ENCODE measurements at regions not wholly inside any gene's neighbourhood (a gene's known extent, or its start where the extent isn't known, plus 50 kb on each side); places are given as distances from the start of the nearest gene placed in this dataset.

- WGBS = 95% methylated on average over 3 of the region's 3 CpGs
- intact Hi-C loops (cut with DNase I) = no loop called here
Observed at GRCh38 chr18:75517286-75517685, 89.8 kb upstream of the SMIM21 start.

GRCh38 chr18:75507636-75508035 lies 80.1 kb upstream of the SMIM21 start:
- no peak overlapping the region for H3K4me3 ChIP-seq (ENCODE audit: low read length)
- WGBS = 82% methylated on average over 5 of the region's 5 CpGs
- intact Hi-C loops (cut with DNase I) = no loop called here

More at GRCh38 chr18:75517286-75517685, 89.8 kb upstream of the SMIM21 start:
- ATAC-seq (no peak), DNase-seq (no peak)
- no peaks in the 10 kb centered on the region for H3K9me3 ChIP-seq (ENCODE audit: control insufficient read depth, low read length)
- H3K4me3 ChIP-seq (ENCODE audit: low read length) = no peak overlapping the region
- H3K27ac ChIP-seq (ENCODE audit: low read length) = no peak overlapping the region
- no peaks in the 10 kb centered on the region for H3K4me1 ChIP-seq (ENCODE audit: control insufficient read depth, insufficient read depth, low read length)
- no peaks in the 10 kb centered on the region for H3K27me3 ChIP-seq (ENCODE audit: control insufficient read depth, insufficient read depth)

GRCh38 chr18:75506913-75507312 lies 79.4 kb upstream of the SMIM21 start:
- Histone ChIP-seq H3K27ac (ENCODE audit: low read length) (no peak overlapping the region), H3K4me1 (ENCODE audit: control insufficient read depth, insufficient read depth, low read length) (no peaks in the 10 kb centered on the region), H3K4me3 (ENCODE audit: low read length) (no peak overlapping the region), H3K9me3 (ENCODE audit: control insufficient read depth, low read length) (no peaks in the 10 kb centered on the region), H3K27me3 (ENCODE audit: control insufficient read depth, insufficient read depth) (no peaks in the 10 kb centered on the region)
- WGBS = 89% methylated on average over 7 of the region's 7 CpGs
- DNase-seq = no peak
- intact Hi-C loops (cut with DNase I) = no loop called here
- ATAC-seq = no peak

More at GRCh38 chr18:75507636-75508035, 80.1 kb upstream of the SMIM21 start:
- no peaks in the 10 kb centered on the region for H3K9me3 ChIP-seq (ENCODE audit: control insufficient read depth, low read length)
- H3K4me1 ChIP-seq (ENCODE audit: control insufficient read depth, insufficient read depth, low read length) = no peaks in the 10 kb centered on the region
- H3K27me3 ChIP-seq (ENCODE audit: control insufficient read depth, insufficient read depth) = no peaks in the 10 kb centered on the region
- ATAC-seq = no peak
- no peak for DNase-seq
- H3K27ac ChIP-seq (ENCODE audit: low read length) = no peak overlapping the region

GRCh38 chr18:75504469-75504868 lies 77.0 kb upstream of the SMIM21 start:
- intact Hi-C loops (cut with DNase I) = no loop called here
- H3K27ac ChIP-seq (ENCODE audit: low read length) = no peak overlapping the region
- DNase-seq (no peak), ATAC-seq (no peak)
- H3K4me3 ChIP-seq (ENCODE audit: low read length) = no peak overlapping the region
- no peaks in the 10 kb centered on the region for H3K27me3 ChIP-seq (ENCODE audit: control insufficient read depth, insufficient read depth)
- no peaks in the 10 kb centered on the region for H3K9me3 ChIP-seq (ENCODE audit: control insufficient read depth, low read length)
- no peaks in the 10 kb centered on the region for H3K4me1 ChIP-seq (ENCODE audit: control insufficient read depth, insufficient read depth, low read length)
- 70% methylated on average over 7 of the region's 7 CpGs for WGBS

- Histone ChIP-seq H3K27me3 (ENCODE audit: control insufficient read depth, insufficient read depth) (no peaks in the 10 kb centered on the region), H3K4me1 (ENCODE audit: control insufficient read depth, insufficient read depth, low read length) (no peaks in the 10 kb centered on the region), H3K27ac (ENCODE audit: low read length) (no peak overlapping the region), H3K9me3 (ENCODE audit: control insufficient read depth, low read length) (no peaks in the 10 kb centered on the region), H3K4me3 (ENCODE audit: low read length) (no peak overlapping the region)
- ATAC-seq = no peak
- WGBS = 80% methylated on average over 2 of the region's 2 CpGs
- intact Hi-C loops (cut with DNase I) = no loop called here
- no peak for DNase-seq
Observed at GRCh38 chr18:75503615-75504014, 76.1 kb upstream of the SMIM21 start.

GRCh38 chr18:75502286-75502685 lies 74.8 kb upstream of the SMIM21 start:
- ATAC-seq (no peak), DNase-seq (no peak)
- Histone ChIP-seq H3K4me1 (ENCODE audit: control insufficient read depth, insufficient read depth, low read length) (no peaks in the 10 kb centered on the region), H3K4me3 (ENCODE audit: low read length) (no peak overlapping the region), H3K27ac (ENCODE audit: low read length) (no peak overlapping the region), H3K9me3 (ENCODE audit: control insufficient read depth, low read length) (no peaks in the 10 kb centered on the region), H3K27me3 (ENCODE audit: control insufficient read depth, insufficient read depth) (no peaks in the 10 kb centered on the region)
- intact Hi-C loops (cut with DNase I) = no loop called here
- 51% methylated on average over 4 of the region's 4 CpGs for WGBS

- intact Hi-C loops (cut with DNase I) = no loop called here
- ATAC-seq (no peak), DNase-seq (no peak)
- no peaks in the 10 kb centered on the region for H3K9me3 ChIP-seq (ENCODE audit: control insufficient read depth, low read length)
- H3K4me1 ChIP-seq (ENCODE audit: control insufficient read depth, insufficient read depth, low read length) = no peaks in the 10 kb centered on the region
- 87% methylated on average over 2 of the region's 2 CpGs for WGBS
- no peak overlapping the region for H3K4me3 ChIP-seq (ENCODE audit: low read length)
- no peak overlapping the region for H3K27ac ChIP-seq (ENCODE audit: low read length)
- H3K27me3 ChIP-seq (ENCODE audit: control insufficient read depth, insufficient read depth) = no peaks in the 10 kb centered on the region
Observed at GRCh38 chr18:75500545-75500944, 73.0 kb upstream of the SMIM21 start.

GRCh38 chr18:75497576-75498235 lies 70.2 kb upstream of the SMIM21 start:
- intact Hi-C loops (cut with DNase I) = no loop called here
- WGBS = 58% methylated on average over 8 of the region's 8 CpGs
- no peaks in the 10 kb centered on the region for H3K9me3 ChIP-seq (ENCODE audit: control insufficient read depth, low read length)
- no peak overlapping the region for H3K4me3 ChIP-seq (ENCODE audit: low read length)
- H3K27me3 ChIP-seq (ENCODE audit: control insufficient read depth, insufficient read depth) = no peaks in the 10 kb centered on the region
- DNase-seq = no peak
- ATAC-seq = no peak
- no peaks in the 10 kb centered on the region for H3K4me1 ChIP-seq (ENCODE audit: control insufficient read depth, insufficient read depth, low read length)
- H3K27ac ChIP-seq (ENCODE audit: low read length) = no peak overlapping the region

- intact Hi-C loops (cut with DNase I) = no loop called here
- no peak for DNase-seq
- no peak for ATAC-seq
- WGBS = 66% methylated on average over 7 of the region's 7 CpGs
- H3K27me3 ChIP-seq (ENCODE audit: control insufficient read depth, insufficient read depth) = no peaks in the 10 kb centered on the region
- no peak overlapping the region for H3K4me3 ChIP-seq (ENCODE audit: low read length)
- no peak overlapping the region for H3K27ac ChIP-seq (ENCODE audit: low read length)
- no peaks in the 10 kb centered on the region for H3K4me1 ChIP-seq (ENCODE audit: control insufficient read depth, insufficient read depth, low read length)
- no peaks in the 10 kb centered on the region for H3K9me3 ChIP-seq (ENCODE audit: control insufficient read depth, low read length)
Observed at GRCh38 chr18:75496151-75496550, 68.6 kb upstream of the SMIM21 start.

GRCh38 chr18:75492852-75493251 lies 65.3 kb upstream of the SMIM21 start:
- intact Hi-C loops (cut with DNase I) = no loop called here
- 72% methylated on average over 2 of the region's 2 CpGs for WGBS

GRCh38 chr18:75491361-75491760 lies 63.9 kb upstream of the SMIM21 start:
- DNase-seq (no peak), ATAC-seq (no peak)
- intact Hi-C loops (cut with DNase I) = no loop called here
- Histone ChIP-seq H3K27ac (ENCODE audit: low read length) (no peak overlapping the region), H3K4me3 (ENCODE audit: low read length) (no peak overlapping the region), H3K4me1 (ENCODE audit: control insufficient read depth, insufficient read depth, low read length) (no peaks in the 10 kb centered on the region), H3K27me3 (ENCODE audit: control insufficient read depth, insufficient read depth) (no peaks in the 10 kb centered on the region), H3K9me3 (ENCODE audit: control insufficient read depth, low read length) (no peaks in the 10 kb centered on the region)
- 79% methylated on average over 5 of the region's 5 CpGs for WGBS

More at GRCh38 chr18:75492852-75493251, 65.3 kb upstream of the SMIM21 start:
- ATAC-seq = no peak
- no peak overlapping the region for H3K27ac ChIP-seq (ENCODE audit: low read length)
- no peaks in the 10 kb centered on the region for H3K9me3 ChIP-seq (ENCODE audit: control insufficient read depth, low read length)
- H3K4me1 ChIP-seq (ENCODE audit: control insufficient read depth, insufficient read depth, low read length) = no peaks in the 10 kb centered on the region
- H3K4me3 ChIP-seq (ENCODE audit: low read length) = no peak overlapping the region
- no peaks in the 10 kb centered on the region for H3K27me3 ChIP-seq (ENCODE audit: control insufficient read depth, insufficient read depth)
- no peak for DNase-seq

Measured in right cardiac atrium (tissue), 5 donors.